IMR-90 (cell line): ENCODE measurements at regions not wholly inside any gene's neighbourhood (a gene's known extent, or its start where the extent isn't known, plus 50 kb on each side); places are given as distances from the start of the nearest gene placed in this dataset.

Experiments used
- ATAC-seq: fragments of 200-7000 bp; cut with Tn5 transposase; 2 replicates; pipeline ENCODE4 v1.9.1; 2020; ENCODE audit warnings: low read depth, mild to moderate bottlenecking, moderate library complexity
- BruUV-seq: library from RNA; stranded (reverse); fragments of 400-500 nt; replicated peaks from 2 replicates; lab custom pipeline; 2021; lab: Mats Ljungman, UMichigan
- CTCF ChIA-PET: fragments of 300-600 bp; formaldehyde crosslinking; extraction: SDS; loops from one replicate; lab custom pipeline; 2021; ENCODE audit warnings: antibody characterized with exemption; lab: Yijun Ruan, JAX
- POLR2A ChIA-PET: fragments of 300-600 bp; sonication (Branson Sonifier 250); formaldehyde crosslinking; loops from one replicate; lab custom pipeline; 2022; ENCODE audit warnings: antibody characterized with exemption; ENCODE audit not compliant: unreplicated experiment; lab: Charles Lee
- DNase-seq: peaks from one replicate; pipeline ENCODE4 v3.0.0; 2013
- H2AFZ ChIP-seq: replicated peaks from 2 replicates; pipeline ENCODE3; 2013; ENCODE audit warnings: low read length, mild to moderate bottlenecking; ENCODE audit not compliant: poor library complexity
- H2AK5ac ChIP-seq: 2 replicates; pipeline ENCODE4 v1.6.1; 2013; ENCODE audit warnings: low read depth, low read length, inconsistent platforms
- H2AK9ac ChIP-seq: replicated peaks from 2 replicates; pipeline ENCODE3; 2013; ENCODE audit warnings: mild to moderate bottlenecking, low read depth, low read length, moderate library complexity; ENCODE audit not compliant: poor library complexity
- H2BK120ac ChIP-seq: 2 replicates; pipeline ENCODE4 v1.6.1; 2013; ENCODE audit warnings: low read depth, low read length, inconsistent platforms
- H2BK15ac ChIP-seq: 3 replicates; pipeline ENCODE4 v1.6.1; 2013; ENCODE audit warnings: low read depth, low read length, inconsistent platforms
- H2BK20ac ChIP-seq: 2 replicates; pipeline ENCODE4 v1.6.1; 2013; ENCODE audit warnings: low read depth, mild to moderate bottlenecking, inconsistent platforms, low read length, moderate library complexity
- H2BK5ac ChIP-seq: 2 replicates; pipeline ENCODE4 v1.6.1; 2013; ENCODE audit warnings: mild to moderate bottlenecking, low read depth, low read length, inconsistent platforms; ENCODE audit not compliant: poor library complexity, severe bottlenecking
- H3K14ac ChIP-seq: replicated peaks from 2 replicates; pipeline ENCODE4 v1.6.1; 2013; ENCODE audit warnings: low read depth, low read length, inconsistent platforms
- H3K18ac ChIP-seq: 2 replicates; pipeline ENCODE4 v1.6.1; 2013; ENCODE audit warnings: low read depth, low read length, control low read depth
- H3K23ac ChIP-seq: 2 replicates; pipeline ENCODE4 v1.6.1; 2013; ENCODE audit warnings: low read depth, low read length, inconsistent platforms
- H3K27ac ChIP-seq: 2 replicates; pipeline ENCODE4 v1.5.1; 2013; ENCODE audit warnings: mild to moderate bottlenecking, control low read depth, low read length; ENCODE audit not compliant: insufficient read depth
- H3K27me3 ChIP-seq: 2 replicates; pipeline ENCODE4 v1.6.1; 2013; ENCODE audit warnings: low read length; ENCODE audit not compliant: control insufficient read depth, insufficient read depth
- H3K36me3 ChIP-seq: 2 replicates; pipeline ENCODE4 v1.6.1; 2013; ENCODE audit warnings: low read length, mixed read lengths; ENCODE audit not compliant: control insufficient read depth, insufficient read depth
- H3K4ac ChIP-seq: 2 replicates; pipeline ENCODE4 v1.6.1; 2013; ENCODE audit warnings: low read depth, low read length, inconsistent platforms
- H3K4me1 ChIP-seq: 2 replicates; pipeline ENCODE4 v1.6.1; 2013; ENCODE audit warnings: low read length, mixed read lengths; ENCODE audit not compliant: control insufficient read depth, insufficient read depth
- H3K4me2 ChIP-seq: 2 replicates; pipeline ENCODE4 v1.6.1; 2013; ENCODE audit warnings: low read depth, mild to moderate bottlenecking, control low read depth, low read length, moderate library complexity
- H3K4me3 ChIP-seq: 2 replicates; pipeline ENCODE4 v1.5.1; 2013; ENCODE audit warnings: low read depth, mild to moderate bottlenecking, control low read depth, low read length, moderate library complexity; ENCODE audit not compliant: insufficient read depth
- H3K56ac ChIP-seq: 2 replicates; pipeline ENCODE4 v1.6.1; 2013; ENCODE audit warnings: low read length, inconsistent platforms; ENCODE audit not compliant: insufficient read depth; ENCODE audit errors: extremely low read depth
- H3K79me1 ChIP-seq, 2 experiments: 2 replicates each; pipeline ENCODE4 v1.6.1; 2013; ENCODE audit warnings: low read length in 2 of 2, inconsistent platforms in 1 of 2, low read depth in 1 of 2
- H3K9ac ChIP-seq: 2 replicates; pipeline ENCODE4 v1.6.1; 2013; ENCODE audit warnings: low read depth, low read length, control low read depth
- H3K9me1 ChIP-seq: 2 replicates; pipeline ENCODE4 v1.6.1; 2013; ENCODE audit warnings: low read length, inconsistent platforms; ENCODE audit not compliant: insufficient read depth
- H3K9me3 ChIP-seq: 2 replicates; pipeline ENCODE4 v1.6.1; 2013; ENCODE audit warnings: low read length; ENCODE audit not compliant: control insufficient read depth, insufficient read depth
- H4K20me1 ChIP-seq: 2 replicates; pipeline ENCODE4 v1.6.1; 2013; ENCODE audit warnings: low read length, inconsistent platforms; ENCODE audit not compliant: insufficient read depth
- H4K5ac ChIP-seq: 2 replicates; pipeline ENCODE4 v1.6.1; 2013; ENCODE audit warnings: mild to moderate bottlenecking, low read depth, low read length, control low read depth
- H4K8ac ChIP-seq, 2 experiments: 2 replicates each; pipeline ENCODE4 v1.6.1; 2013; ENCODE audit warnings: low read depth in 2 of 2, low read length in 2 of 2, control low read depth in 1 of 2, inconsistent platforms in 1 of 2
- H4K91ac ChIP-seq: 2 replicates; pipeline ENCODE4 v1.6.1; 2013; ENCODE audit warnings: low read depth, low read length, inconsistent platforms; ENCODE audit not compliant: insufficient read depth
- BHLHE40 ChIP-seq: fragments of 150-350 bp; IDR thresholded peaks from 2 replicates; pipeline ENCODE4 v1.6.1; 2016; ENCODE audit warnings: mild to moderate bottlenecking, low read depth, low read length
- CEBPB ChIP-seq: IDR thresholded peaks from 2 replicates; pipeline ENCODE4 v1.6.1; 2012; ENCODE audit warnings: low read depth, low read length, improper control_type of control experiment
- CHD1 ChIP-seq: IDR thresholded peaks from 2 replicates; pipeline ENCODE4 v1.6.1; 2012; ENCODE audit warnings: low read depth, low read length, improper control_type of control experiment
- FOS ChIP-seq: fragments of 150-350 bp; IDR thresholded peaks from 2 replicates; pipeline ENCODE4 v1.6.1; 2016; ENCODE audit warnings: low read depth, low read length
- MAFK ChIP-seq: IDR thresholded peaks from 2 replicates; pipeline ENCODE4 v1.6.1; 2012; ENCODE audit warnings: low read depth, low read length, improper control_type of control experiment
- MAZ ChIP-seq: IDR thresholded peaks from 2 replicates; pipeline ENCODE4 v1.6.1; 2012; ENCODE audit warnings: low read depth, mild to moderate bottlenecking, low read length, improper control_type of control experiment, moderate library complexity, borderline replicate concordance
- MXI1 ChIP-seq: IDR thresholded peaks from 2 replicates; pipeline ENCODE4 v1.6.1; 2012; ENCODE audit warnings: low read depth, mild to moderate bottlenecking, low read length, moderate library complexity, borderline replicate concordance
- NFE2L2 ChIP-seq: fragments of 150-350 bp; IDR thresholded peaks from 2 replicates; pipeline ENCODE4 v1.6.1; 2016; ENCODE audit warnings: low read depth, mild to moderate bottlenecking, low read length
- RCOR1 ChIP-seq: IDR thresholded peaks from 2 replicates; pipeline ENCODE4 v1.6.1; 2012; ENCODE audit warnings: mild to moderate bottlenecking, low read length, improper control_type of control experiment; ENCODE audit not compliant: insufficient replicate concordance
- RFX5 ChIP-seq: IDR thresholded peaks from 2 replicates; pipeline ENCODE4 v1.8.0; 2012; ENCODE audit warnings: low read depth, mild to moderate bottlenecking, low read length, moderate library complexity
- WGBS, 2 experiments: methylation state at CpG; one replicate each; pipeline versions ENCODE4 v1.1.5 to v1.1.7; 2013; ENCODE audit warnings: missing lambda C conversion rate in 2 of 2; ENCODE audit not compliant: insufficient read length in 1 of 2; ENCODE audit errors: extremely low coverage in 2 of 2; 5-methylcytosine and 5-hydroxymethylcytosine counted together
- dilution Hi-C: fragments of 300-500 bp; cut with HindIII; formaldehyde crosslinking; loops from one replicate; pipeline ENCODE4 v1.14.3; 2018; ENCODE audit warnings: low sequenced_read_pairs; ENCODE audit not compliant: unreplicated experiment
- in situ Hi-C: fragments of 300-500 bp; cut with MboI; formaldehyde crosslinking; loops from 3 replicates; pipeline ENCODE4 v1.14.3; 2019; ENCODE audit warnings: low sequenced_read_pairs, inconsistent platforms, mixed read lengths
- intact Hi-C: fragments of 100-400 bp; cut with micrococcal nuclease; formaldehyde crosslinking; loops from 2 replicates; pipeline ENCODE4 v1.10.0; 2022
- TF ChIP-seq, protein P1 (sequence below): fragments of 150-350 bp; IDR thresholded peaks from 2 replicates; pipeline ENCODE4 v1.6.1; 2016; ENCODE audit warnings: low read depth, mild to moderate bottlenecking, low read length, moderate library complexity, borderline replicate concordance
- TF ChIP-seq, protein P2 (sequence below): fragments of 150-350 bp; IDR thresholded peaks from 2 replicates; pipeline ENCODE4 v1.6.1; 2017; ENCODE audit warnings: mild to moderate bottlenecking, antibody characterized with exemption, low read length, low read depth

DNA sequence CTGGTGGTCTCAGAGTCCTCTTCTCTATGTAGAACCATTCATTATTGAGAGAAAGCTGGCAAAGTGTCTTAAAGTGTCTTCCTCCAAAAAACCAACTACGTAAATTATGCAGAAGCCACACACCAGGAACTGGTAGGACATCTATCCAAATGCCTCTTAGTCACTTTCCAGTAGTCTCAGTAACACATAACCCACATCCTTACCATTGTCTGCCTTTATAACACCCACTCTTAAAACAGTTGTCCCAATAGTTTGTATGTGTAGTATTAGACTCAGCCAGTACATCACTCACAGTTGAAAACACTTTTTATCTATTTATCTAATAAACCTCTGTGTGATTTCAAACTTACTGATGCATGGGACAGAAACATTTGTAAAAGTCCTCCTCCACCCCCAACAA, 143.6 kb upstream of the HNRNPA3 start:
- no peaks in the 10 kb centered on the region for H3K9me3 ChIP-seq
- no peak overlapping the region for H2BK15ac ChIP-seq
- H3K27ac ChIP-seq = no peak overlapping the region
- no TSS peak for BruUV-seq
- WGBS, 2 experiments = no CpG with 5 or more reads among the region's 1 CpG
- intact Hi-C loops = no loop called here
- no peak overlapping the region for H2AFZ ChIP-seq
- H3K79me1 ChIP-seq = no peaks in the 10 kb centered on the region
- H3K9me1 ChIP-seq = no peaks in the 10 kb centered on the region
- no peaks in the 10 kb centered on the region for H3K36me3 ChIP-seq
- in situ Hi-C loops = no loop called here
- H3K9ac ChIP-seq = no peak overlapping the region
- H2AK9ac ChIP-seq = no peak overlapping the region
- no peak overlapping the region for H3K4me2 ChIP-seq
- CTCF ChIA-PET = no interaction called here
- H2AK5ac ChIP-seq = no peak overlapping the region
- H3K23ac ChIP-seq = no peak overlapping the region
- H2BK20ac ChIP-seq = no peak overlapping the region
- H2BK120ac ChIP-seq = no peak overlapping the region
- H3K18ac ChIP-seq = no peak overlapping the region
- dilution Hi-C loops = no loop called here
- no peak overlapping the region for H3K56ac ChIP-seq
- TF ChIP-seq MAZ = no peak
- TF ChIP-seq MAFK = no peak
- TF ChIP-seq RCOR1 = no peak
- TF ChIP-seq MXI1 = no peak
- no peak for TF ChIP-seq FOS
- no peak for TF ChIP-seq BHLHE40
- TF ChIP-seq, protein P1, sequence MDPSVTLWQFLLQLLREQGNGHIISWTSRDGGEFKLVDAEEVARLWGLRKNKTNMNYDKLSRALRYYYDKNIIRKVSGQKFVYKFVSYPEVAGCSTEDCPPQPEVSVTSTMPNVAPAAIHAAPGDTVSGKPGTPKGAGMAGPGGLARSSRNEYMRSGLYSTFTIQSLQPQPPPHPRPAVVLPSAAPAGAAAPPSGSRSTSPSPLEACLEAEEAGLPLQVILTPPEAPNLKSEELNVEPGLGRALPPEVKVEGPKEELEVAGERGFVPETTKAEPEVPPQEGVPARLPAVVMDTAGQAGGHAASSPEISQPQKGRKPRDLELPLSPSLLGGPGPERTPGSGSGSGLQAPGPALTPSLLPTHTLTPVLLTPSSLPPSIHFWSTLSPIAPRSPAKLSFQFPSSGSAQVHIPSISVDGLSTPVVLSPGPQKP = no peak
- TF ChIP-seq CEBPB = no peak
- no peak for TF ChIP-seq RFX5
- TF ChIP-seq NFE2L2 = no peak
- TF ChIP-seq, protein P2, sequence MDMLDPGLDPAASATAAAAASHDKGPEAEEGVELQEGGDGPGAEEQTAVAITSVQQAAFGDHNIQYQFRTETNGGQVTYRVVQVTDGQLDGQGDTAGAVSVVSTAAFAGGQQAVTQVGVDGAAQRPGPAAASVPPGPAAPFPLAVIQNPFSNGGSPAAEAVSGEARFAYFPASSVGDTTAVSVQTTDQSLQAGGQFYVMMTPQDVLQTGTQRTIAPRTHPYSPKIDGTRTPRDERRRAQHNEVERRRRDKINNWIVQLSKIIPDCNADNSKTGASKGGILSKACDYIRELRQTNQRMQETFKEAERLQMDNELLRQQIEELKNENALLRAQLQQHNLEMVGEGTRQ = no peak
- TF ChIP-seq CHD1 = no peak
- H3K27me3 ChIP-seq = no peaks in the 10 kb centered on the region
- H2BK5ac ChIP-seq = no peak overlapping the region
- POLR2A ChIA-PET = no interaction called here
- no peak overlapping the region for H4K91ac ChIP-seq
- no peak for DNase-seq
- no peak overlapping the region for H3K4me3 ChIP-seq
- no peak overlapping the region for H4K5ac ChIP-seq
- H4K20me1 ChIP-seq = no peaks in the 10 kb centered on the region
- no peaks in the 10 kb centered on the region for H3K4me1 ChIP-seq
- no peak overlapping the region for H3K14ac ChIP-seq
- ATAC-seq = no peak
- H3K4ac ChIP-seq = no peak overlapping the region
- H4K8ac ChIP-seq = no peak overlapping the region
